SU-DHL-6 (cell line): ENCODE measurements at regions not wholly inside any gene's neighbourhood (a gene's known extent, or its start where the extent isn't known, plus 50 kb on each side); places are given as distances from the start of the nearest gene placed in this dataset.

Source experiments
- H2AFZ ChIP-seq: fragments of 200-600 bp; sonication (generic); 2 replicates; pipeline ENCODE4 v1.6.1; 2014; ENCODE audit warnings: low read depth, mild to moderate bottlenecking, moderate library complexity, mixed read lengths, antibody characterized with exemption, low read length; ENCODE audit not compliant: severe bottlenecking
- H3F3A ChIP-seq: fragments of 200-600 bp; shearing (Covaris generic); 2 replicates; pipeline ENCODE4 v1.6.0; 2016; ENCODE audit warnings: antibody characterized with exemption, mild to moderate bottlenecking; ENCODE audit not compliant: insufficient read depth
- H3K27ac ChIP-seq: fragments of 200-600 bp; sonication (generic); 2 replicates; pipeline ENCODE4 v1.5.1; 2016; ENCODE audit warnings: low read depth, mild to moderate bottlenecking, low read length, moderate library complexity, mixed read lengths
- H3K27me3 ChIP-seq: fragments of 200-600 bp; sonication (generic), shearing (Covaris generic); 2 replicates; pipeline ENCODE4 v1.6.0; 2014; ENCODE audit warnings: mild to moderate bottlenecking, low read length
- H3K36me3 ChIP-seq: fragments of 200-600 bp; sonication (generic); 2 replicates; pipeline ENCODE4 v1.6.1; 2014; ENCODE audit warnings: mild to moderate bottlenecking, low read length, mixed read lengths
- H3K4me2 ChIP-seq: fragments of 300-600, 200-600 bp; shearing (Covaris generic), sonication (generic); 2 replicates; pipeline ENCODE4 v1.6.0; 2014; ENCODE audit warnings: low read length, low read depth, mild to moderate bottlenecking; ENCODE audit not compliant: poor library complexity, severe bottlenecking
- H3K4me3 ChIP-seq: fragments of 200-600 bp; sonication (generic); 2 replicates; pipeline ENCODE4 v1.5.1; 2014; ENCODE audit warnings: antibody characterized with exemption, low read length, mild to moderate bottlenecking, mixed read lengths; ENCODE audit not compliant: insufficient read depth, poor library complexity, severe bottlenecking
- H3K79me2 ChIP-seq: fragments of 200-600 bp; sonication (generic); 2 replicates; pipeline ENCODE4 v1.6.1; 2014; ENCODE audit warnings: mild to moderate bottlenecking, low read length, moderate library complexity; ENCODE audit not compliant: insufficient read depth
- H3K9ac ChIP-seq: fragments of 200-600 bp; sonication (generic); 2 replicates; pipeline ENCODE4 v1.7.0; 2014; ENCODE audit warnings: mild to moderate bottlenecking, low read length
- H3K9me2 ChIP-seq: fragments of 200-600 bp; sonication (generic); replicated peaks from 2 replicates; pipeline ENCODE4 v1.6.1; 2014; ENCODE audit warnings: low read length; ENCODE audit not compliant: insufficient read depth
- H3K9me3 ChIP-seq: fragments of 200-600 bp; sonication (generic); 2 replicates; pipeline ENCODE4 v1.6.1; 2014; ENCODE audit warnings: low read length, mixed read lengths; ENCODE audit not compliant: insufficient read depth
- H4K20me1 ChIP-seq: fragments of 200-600 bp; sonication (generic); 2 replicates; pipeline ENCODE4 v1.6.1; 2014; ENCODE audit warnings: low read depth, mild to moderate bottlenecking, antibody characterized with exemption, low read length, moderate library complexity, mixed read lengths
- CTCF ChIP-seq: fragments of 200-600 bp; sonication (generic); IDR thresholded peaks from one replicate; pipeline ENCODE4 v1.5.1; 2017; ENCODE audit warnings: antibody characterized with exemption, mild to moderate bottlenecking, low read length, moderate library complexity; ENCODE audit not compliant: insufficient read depth, poor library complexity, severe bottlenecking
- EZH2phosphoT487 ChIP-seq: fragments of 200-600 bp; sonication (generic), shearing (Covaris generic); conservative IDR thresholded peaks from 2 replicates; pipeline ENCODE4 v1.6.1; 2018; ENCODE audit warnings: mild to moderate bottlenecking, antibody characterized with exemption, low read length, moderate library complexity, mixed read lengths

- Histone ChIP-seq H3K4me3 (no peak overlapping the region), H3K36me3 (no peaks in the 10 kb centered on the region), H3K9me3 (no peaks in the 10 kb centered on the region), H3K27ac (no peak overlapping the region), H4K20me1 (no peaks in the 10 kb centered on the region), H2AFZ (no peak overlapping the region), H3K27me3 (no peaks in the 10 kb centered on the region), H3K4me2 (no peak overlapping the region), H3F3A (no peaks in the 10 kb centered on the region), H3K9me2 (no peaks in the 10 kb centered on the region), H3K79me2 (no peaks in the 10 kb centered on the region), H3K9ac (no peak overlapping the region)
- TF ChIP-seq CTCF = no peak
- TF ChIP-seq EZH2phosphoT487 = no peak
Measured at GRCh38 chr6:3527651-3527977, 70.8 kb upstream of the SLC22A23 start.

- Histone ChIP-seq H3K9me2 (no peaks in the 10 kb centered on the region), H3F3A (no peaks in the 10 kb centered on the region), H3K27ac (no peak overlapping the region), H3K4me2 (no peak overlapping the region), H3K27me3 (no peaks in the 10 kb centered on the region), H3K4me3 (no peak overlapping the region), H3K36me3 (no peaks in the 10 kb centered on the region), H3K79me2 (no peaks in the 10 kb centered on the region), H4K20me1 (no peaks in the 10 kb centered on the region), H2AFZ (no peak overlapping the region), H3K9me3 (no peaks in the 10 kb centered on the region), H3K9ac (no peak overlapping the region)
- no peak for TF ChIP-seq EZH2phosphoT487
- TF ChIP-seq CTCF = no peak
Measured at GRCh38 chr6:3526962-3527650, 70.3 kb upstream of the SLC22A23 start.

- TF ChIP-seq EZH2phosphoT487 (no peak), CTCF (no peak)
- Histone ChIP-seq H3K27me3 (no peaks in the 10 kb centered on the region), H3K27ac (no peak overlapping the region), H3K9me3 (no peaks in the 10 kb centered on the region), H3K9me2 (no peaks in the 10 kb centered on the region), H3K36me3 (no peaks in the 10 kb centered on the region), H3F3A (no peaks in the 10 kb centered on the region), H3K4me3 (no peak overlapping the region), H2AFZ (no peak overlapping the region), H3K4me2 (no peak overlapping the region), H4K20me1 (no peaks in the 10 kb centered on the region), H3K79me2 (no peaks in the 10 kb centered on the region), H3K9ac (no peak overlapping the region)
Measured at GRCh38 chr6:3525915-3526314, 69.1 kb upstream of the SLC22A23 start.
